ENCODE measurements at regions not wholly inside any gene's neighbourhood (a gene's known extent, or its start where the extent isn't known, plus 50 kb on each side); places are given as distances from the start of the nearest gene placed in this dataset.

GRCh38 chr18:73296686-73297085 lies 428.9 kb upstream of the NETO1 start:
- TF ChIP-seq CTCF (IDR thresholded peaks at IDR 0.05) (no peak), POLR2A (IDR thresholded peaks at IDR 0.05) (no peak)
